NCI-H510A treated with DMSO at 0.1 percent for 48 hours (cell line): ENCODE measurements at regions not wholly inside any gene's neighbourhood (a gene's known extent, or its start where the extent isn't known, plus 50 kb on each side); places are given as distances from the start of the nearest gene placed in this dataset.
"Not testable (repeated sequence)": the region's sequence is repeated elsewhere in the genome, so short reads cannot be mapped to it uniquely, and the experiment has no call there.

Experiments used
- DNase-seq: peaks from one replicate; lab custom pipeline; 2025; lab: John Stamatoyannopoulos, UW

DNA sequence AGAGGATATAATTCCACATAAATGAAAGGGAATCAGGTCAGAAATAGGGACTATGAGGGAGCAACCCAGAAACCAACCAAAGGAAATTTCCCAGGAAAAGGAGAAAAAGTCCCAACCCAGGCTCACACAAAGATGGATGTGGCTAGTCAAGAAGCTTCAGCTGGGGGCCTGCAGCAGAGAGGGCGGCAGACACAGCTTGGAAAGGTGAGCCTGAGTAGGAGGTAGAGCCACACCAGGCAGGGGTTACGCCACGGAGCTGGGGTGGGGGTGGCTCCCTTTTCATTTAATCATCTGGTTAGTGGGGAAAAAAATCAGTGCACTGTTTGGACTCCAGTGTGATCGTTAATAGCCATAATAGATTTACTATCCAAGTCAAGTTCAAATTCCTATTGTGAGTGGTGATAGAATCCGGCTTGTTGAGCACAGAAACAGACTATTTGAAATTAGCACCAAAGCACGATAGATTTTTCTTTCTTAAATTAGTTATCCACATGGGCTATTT, 220.6 kb downstream of the TPBG start:
- DNase-seq: no peak

DNA sequence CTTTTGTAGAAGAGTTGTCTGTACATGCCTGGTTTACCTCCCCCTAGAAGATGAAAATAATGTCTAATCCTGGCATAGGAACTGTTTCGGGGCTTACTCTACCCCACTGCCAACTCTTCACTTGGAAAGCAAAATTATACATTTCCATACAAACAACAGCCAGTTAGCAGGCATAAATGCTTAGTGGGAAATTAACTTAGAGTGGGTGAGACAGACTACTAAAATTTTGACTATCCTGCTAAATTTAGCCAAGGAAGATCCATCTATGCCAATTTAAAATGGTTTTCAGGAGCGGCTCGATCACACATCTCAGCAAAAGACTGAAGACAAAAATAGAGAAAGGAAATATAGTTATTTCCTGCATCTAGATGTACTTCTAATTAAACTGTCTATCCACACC, 221.2 kb downstream of the TPBG start:
- no peak for DNase-seq

DNA sequence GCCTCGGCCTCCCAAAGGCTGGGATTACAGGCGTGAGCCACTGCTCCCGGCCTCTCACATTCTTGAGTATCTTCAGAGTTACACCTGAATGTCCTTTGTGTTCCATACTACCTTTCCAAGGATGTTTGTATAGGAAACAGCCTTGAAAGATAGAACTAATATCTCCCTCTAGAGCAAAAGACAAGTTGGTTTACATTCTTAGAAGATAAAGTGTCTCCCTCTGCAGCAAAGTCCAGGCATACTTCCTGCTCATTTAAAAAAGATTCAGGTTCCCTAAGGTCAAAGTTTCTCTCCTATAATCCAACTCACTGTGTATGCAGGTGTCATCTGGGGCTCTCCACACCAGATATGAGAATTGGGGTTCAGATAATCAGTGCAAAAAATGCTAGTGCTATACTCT, 224.4 kb downstream of the TPBG start:
- DNase-seq: no peak

DNA sequence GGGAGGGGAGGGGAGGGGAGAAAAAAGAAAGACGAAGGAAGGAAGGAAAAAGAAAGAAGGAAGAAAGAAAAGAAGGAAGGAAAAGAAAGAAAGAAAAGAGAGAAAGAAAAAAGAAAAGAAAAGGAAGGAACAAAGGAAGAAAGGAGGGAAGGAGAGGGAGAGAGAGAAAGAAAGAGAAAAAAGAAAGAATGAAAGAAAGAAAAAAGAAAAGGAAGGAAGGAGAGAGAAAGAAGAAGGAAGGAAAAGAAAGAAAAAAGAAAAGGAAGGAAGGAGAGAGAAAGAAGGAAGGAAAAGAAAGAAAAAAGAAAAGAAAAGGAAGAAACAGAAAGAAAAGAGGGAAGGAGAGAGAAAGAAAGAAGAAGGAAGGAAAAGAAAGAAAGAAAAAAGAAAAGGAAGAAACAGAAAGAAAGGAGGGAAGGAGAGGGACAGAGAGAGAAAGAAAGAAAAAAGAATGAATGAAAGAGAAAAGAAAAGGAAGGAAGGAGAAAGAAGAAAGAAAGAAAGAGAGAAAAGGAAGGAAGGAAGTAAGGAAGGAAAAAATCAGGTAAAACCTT, 225.3 kb downstream of the TPBG start:
- no peak for DNase-seq

DNA sequence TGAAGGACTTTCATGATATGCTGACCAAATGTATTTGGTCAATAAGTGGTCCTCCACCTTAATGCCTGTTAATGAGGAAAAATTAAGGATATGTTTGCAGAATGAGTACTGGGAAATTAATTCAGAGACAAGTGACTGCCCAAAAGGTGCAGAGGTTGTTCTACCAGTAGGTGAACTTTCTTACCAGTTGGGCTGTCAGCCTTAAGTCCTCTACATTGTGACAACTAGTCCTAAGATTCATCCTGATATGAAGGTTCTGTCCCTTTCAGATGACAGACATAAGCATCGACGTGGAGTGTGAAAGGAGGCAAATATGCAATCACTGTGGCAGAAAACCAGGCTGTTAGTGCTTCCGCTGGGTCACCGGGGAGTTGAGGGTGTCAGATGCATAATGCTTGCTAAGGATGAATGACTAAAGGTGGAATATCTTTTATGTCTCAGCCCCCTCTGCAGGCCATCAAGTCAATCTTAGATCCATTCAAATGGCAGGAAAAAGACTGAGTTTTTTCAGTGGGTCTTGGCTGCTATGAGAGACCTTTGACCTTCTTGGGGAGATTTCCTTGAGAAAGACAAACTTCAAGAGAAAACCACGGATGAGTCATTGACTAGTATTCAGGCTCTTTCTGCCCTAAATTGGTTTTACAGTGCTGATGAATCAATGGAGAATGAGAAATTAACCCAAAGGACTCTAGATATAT, 226.0 kb downstream of the TPBG start:
- no peak for DNase-seq

GRCh38 chr6:82597201-82597600, 233.6 kb downstream of the TPBG start:
- peak; percentile 59 for DNase-seq

DNA sequence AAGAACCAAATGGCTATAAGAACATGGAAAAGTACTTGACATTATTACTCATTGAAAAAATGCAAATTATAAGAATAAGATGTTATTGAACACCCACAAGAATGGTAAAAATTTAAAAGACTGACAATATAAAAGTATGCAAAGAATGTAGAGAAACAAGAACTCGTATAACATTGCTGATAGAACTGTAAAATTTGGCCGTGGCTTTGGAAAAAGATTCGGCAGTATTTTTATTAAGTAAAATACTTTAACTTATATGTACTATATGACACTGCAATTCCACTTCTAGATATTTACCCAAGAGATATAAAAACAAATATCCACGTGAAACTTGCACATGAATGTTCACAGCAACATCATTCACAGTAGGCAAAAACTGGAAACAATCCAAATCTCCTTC, 239.2 kb downstream of the TPBG start:
- DNase-seq: no peak

- no peak for DNase-seq
Observed at GRCh38 chr6:82603871-82604270, 240.3 kb downstream of the TPBG start.

DNA sequence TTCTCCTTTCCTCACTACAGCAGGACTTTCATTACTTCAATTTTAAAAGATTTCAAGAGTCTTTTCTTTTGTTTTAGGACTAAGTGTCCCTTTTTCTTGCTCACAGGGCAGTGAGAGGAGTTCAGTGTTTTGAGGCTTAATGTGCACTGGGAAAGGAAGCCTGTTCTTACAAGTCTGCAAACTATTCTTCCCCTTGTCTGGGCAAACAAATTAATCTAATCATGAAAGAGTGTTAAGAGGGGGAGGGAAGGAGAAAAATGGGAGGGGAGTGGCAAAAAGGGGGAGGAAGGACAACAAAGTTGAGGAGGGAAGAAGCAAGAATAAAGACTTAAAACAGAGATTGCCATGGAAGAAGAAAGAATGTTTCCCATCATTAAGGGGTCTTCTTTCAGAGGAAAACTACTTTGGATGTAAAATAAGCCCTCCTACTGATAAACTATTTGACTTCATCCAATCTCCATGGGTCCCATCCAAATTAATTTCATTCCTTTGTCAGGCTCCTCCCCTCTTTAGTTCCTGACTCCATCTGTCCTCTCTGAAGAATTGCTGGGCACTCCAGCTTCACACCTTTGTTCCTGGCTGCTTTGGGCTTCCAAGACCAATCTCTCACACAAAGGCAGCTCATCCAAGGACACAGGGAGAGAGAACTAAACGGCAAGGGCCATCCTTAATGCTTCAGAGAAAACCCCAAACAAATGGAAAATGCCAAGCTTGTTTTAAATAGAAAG, 244.5 kb downstream of the TPBG start:
- DNase-seq: no peak

DNA sequence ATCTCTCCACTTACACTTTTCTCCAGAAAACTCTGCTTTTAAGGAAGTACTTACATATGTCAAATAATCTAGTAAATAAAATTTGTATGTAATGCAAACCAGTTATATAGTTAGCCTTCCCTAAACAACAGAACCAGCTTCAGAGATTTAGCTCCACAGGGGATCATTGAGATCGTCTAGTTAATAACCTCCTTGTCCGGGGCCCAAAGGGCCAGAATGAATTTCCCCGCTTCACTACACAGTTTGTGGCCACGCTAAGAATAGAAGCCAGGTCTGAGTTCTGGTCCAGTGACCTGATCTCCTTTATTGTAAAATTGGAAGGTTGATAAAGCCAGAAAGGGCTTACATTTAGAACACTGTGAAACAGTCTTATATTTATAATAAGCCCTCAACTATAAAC, 245.2 kb downstream of the TPBG start:
- DNase-seq: no peak

- no peak for DNase-seq
Observed at GRCh38 chr6:82611751-82612150, 248.1 kb downstream of the TPBG start.

DNA sequence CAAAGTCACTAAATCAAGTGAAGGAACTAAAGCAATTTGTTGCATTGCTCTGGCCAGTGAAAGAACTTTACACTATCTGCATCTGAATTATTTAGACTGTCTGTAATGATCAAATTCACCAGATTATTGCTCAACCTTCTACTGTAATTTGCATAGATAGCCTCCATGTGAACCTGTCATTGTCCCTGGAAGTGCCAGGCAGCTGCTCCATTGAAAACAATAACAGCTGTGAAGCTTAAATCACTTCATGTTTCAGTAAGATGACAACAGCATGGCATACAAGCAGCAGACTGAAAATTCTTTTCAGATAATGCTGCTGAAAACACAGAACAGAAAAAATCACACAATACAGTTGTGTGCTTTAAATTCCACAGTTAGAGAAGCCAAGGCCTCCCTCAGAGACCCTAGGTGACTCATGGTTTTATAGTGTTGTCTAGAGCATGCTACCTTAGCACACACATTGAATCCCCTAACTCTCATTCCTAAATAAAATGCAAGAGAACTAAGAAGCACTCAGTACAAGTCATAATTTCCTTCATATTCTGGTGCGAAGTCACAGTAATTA, 248.9 kb downstream of the TPBG start:
- peak; percentile 30 for DNase-seq

DNA sequence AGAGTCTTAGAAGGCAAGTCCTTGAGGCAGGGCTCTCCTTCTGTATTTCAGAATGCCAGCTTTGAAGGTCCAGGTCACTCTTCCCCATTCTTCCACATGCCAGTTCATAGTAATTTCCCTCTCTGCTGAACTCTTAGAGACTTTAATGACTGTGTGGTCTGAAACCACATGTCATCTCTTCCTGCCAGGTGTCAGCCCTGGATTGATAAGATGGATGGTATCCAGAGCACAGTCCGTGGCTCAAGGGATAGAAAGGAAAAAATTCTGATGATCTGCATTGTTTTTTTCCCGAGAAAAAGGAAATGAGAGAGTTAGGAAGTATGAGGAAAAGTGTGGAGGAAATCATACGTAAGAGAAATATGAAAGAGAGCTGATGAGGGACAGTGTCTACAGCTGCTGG, 250.9 kb downstream of the TPBG start:
- no peak for DNase-seq

- no peak for DNase-seq
Observed at GRCh38 chr6:82616386-82617028, 252.9 kb downstream of the TPBG start.

GRCh38 chr6:82617648-82618047, 254.0 kb downstream of the TPBG start:
- no peak for DNase-seq

- DNase-seq: no peak
Observed at GRCh38 chr6:82619573-82619972, 256.0 kb downstream of the TPBG start.

DNA sequence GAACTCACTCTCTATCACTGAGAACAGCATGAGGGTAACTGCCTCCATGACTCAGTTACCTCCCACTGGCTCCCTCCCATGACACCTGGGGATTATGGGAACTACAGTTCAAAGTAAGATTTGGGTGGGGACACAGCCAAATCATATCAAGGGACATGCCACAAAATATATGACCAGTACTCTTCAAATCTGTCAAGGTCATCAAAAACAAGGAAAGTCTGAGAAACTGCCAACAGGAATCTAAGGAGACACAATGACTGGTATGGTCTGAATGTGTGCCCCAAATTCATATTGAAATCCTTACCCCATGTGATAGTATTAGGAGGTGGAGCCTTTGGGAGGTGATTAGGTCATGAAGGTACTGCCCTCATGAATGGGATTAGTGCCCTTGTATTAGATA, 258.8 kb downstream of the TPBG start:
- DNase-seq: no peak

DNA sequence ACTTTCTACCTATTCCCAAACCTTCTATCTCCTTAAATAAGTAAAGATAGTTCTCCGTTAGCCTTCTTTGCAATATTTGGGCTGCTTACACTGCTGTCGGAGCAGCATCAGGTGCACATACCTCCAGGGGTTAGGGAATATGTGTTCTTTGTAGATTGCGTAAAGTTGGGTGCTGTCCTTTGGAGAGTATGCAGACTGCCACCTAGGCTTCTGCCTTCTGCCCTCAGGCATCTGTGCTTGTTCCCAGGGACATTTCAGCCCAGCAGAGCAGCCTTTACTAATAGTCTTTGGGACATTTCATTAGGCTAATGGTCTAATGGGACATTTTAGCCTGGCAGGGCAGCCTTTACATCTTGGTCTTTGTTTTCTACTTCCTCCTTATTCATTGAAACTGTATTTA, 260.6 kb downstream of the TPBG start:
- no peak for DNase-seq

- DNase-seq: not testable (repeated sequence)
Observed at GRCh38 chr6:82626946-82627345, 263.3 kb downstream of the TPBG start.

DNA sequence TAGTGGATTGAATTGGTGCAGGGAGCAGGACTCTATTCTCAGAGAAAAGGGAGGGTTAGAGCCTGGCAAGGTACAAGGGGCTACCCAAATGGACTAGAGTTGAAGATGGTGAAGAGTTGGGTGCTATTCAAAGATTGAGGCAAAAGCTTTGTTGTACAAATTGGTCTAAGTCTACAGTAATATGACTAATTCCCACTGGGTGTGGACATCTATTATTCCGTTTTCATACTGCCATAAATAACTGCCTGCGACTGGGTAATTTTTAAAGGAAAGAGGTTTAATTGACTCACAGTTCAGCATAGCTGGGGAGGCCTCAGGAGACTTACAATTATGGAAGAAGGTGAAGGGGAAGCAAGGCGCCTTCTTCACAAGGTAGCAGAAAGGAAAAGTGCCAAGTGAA, 266.3 kb downstream of the TPBG start:
- DNase-seq: no peak

- no peak for DNase-seq
Observed at GRCh38 chr6:82641677-82642076, 278.1 kb downstream of the TPBG start.

GRCh38 chr6:82645536-82646230, 282.1 kb downstream of the TPBG start:
- DNase-seq: no peak
